ENCODE measurements at regions not wholly inside any gene's neighbourhood (a gene's known extent, or its start where the extent isn't known, plus 50 kb on each side); places are given as distances from the start of the nearest gene placed in this dataset.

DNA sequence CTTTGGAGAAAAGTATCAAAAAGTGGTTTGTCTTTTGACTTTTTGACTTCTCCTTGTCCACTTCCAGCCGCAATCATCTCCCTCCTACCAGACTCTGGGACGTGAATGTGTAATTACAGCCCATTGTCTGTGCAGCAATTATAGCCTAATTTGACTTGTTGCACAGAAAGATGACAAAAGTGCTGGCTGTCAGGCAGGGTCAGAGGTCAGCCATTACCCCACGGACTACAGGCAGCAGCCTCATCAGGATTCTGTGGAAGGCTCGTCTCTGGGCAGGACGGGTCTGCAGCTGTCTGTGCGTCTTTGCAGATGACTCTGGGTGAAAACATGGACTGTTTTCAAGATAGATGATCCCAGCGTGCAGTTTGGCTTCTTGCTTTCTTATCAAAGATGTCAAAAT lies 102.2 kb upstream of the EDNRB start:
- no peak for DNase-seq (ENCODE audit: low read depth)
- in situ Hi-C loops (cut with HindIII; ENCODE audit: low pct_unique_long_range_greater_than_20kb, low sequenced_read_pairs): no loop called here

DNA sequence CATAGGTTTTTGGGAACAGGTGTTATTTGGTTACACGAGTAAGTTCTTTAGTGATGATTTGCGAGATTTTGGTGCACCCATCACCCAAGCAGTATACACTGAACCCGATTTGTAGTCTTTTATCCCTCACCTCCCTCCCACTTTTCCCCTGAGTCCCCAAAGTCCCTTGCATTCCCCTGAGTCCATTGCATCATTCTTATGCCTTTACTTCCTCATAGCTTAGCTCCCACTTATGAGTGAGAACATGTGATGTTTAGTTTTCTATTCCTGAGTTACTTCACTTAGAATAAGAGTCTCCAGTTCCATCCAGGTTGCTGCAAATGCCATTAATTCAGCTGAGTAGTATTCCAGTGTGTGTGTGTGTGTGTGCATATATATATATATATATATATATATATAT lies 97.2 kb upstream of the EDNRB start:
- no peak for DNase-seq (ENCODE audit: low read depth)
- in situ Hi-C loops (cut with HindIII; ENCODE audit: low pct_unique_long_range_greater_than_20kb, low sequenced_read_pairs): no loop called here

DNA sequence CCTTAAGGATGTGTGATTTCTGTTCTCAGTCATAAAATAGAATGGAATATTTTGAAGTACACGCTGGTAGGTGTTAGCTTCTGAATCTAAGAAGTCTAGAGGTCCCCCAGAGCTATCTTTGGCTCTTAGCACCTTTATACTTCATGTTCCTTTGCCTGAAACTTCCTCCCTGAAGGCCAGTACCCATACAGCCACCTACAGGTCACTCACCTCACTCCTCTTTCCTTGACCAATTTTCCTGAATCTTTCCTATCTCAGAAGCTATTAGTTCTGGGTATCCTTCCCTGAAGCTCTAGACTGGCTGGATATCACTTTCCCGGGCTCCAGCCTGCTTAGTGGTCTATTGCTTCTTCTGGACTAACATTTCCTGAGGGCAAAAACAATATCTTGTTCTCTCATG lies 93.4 kb upstream of the EDNRB start:
- DNase-seq (ENCODE audit: low read depth): no peak
- in situ Hi-C loops (cut with HindIII; ENCODE audit: low pct_unique_long_range_greater_than_20kb, low sequenced_read_pairs): no loop called here

- DNase-seq (ENCODE audit: low read depth): no peak
- in situ Hi-C loops (cut with HindIII; ENCODE audit: low pct_unique_long_range_greater_than_20kb, low sequenced_read_pairs): no loop called here
Measured at GRCh38 chr13:78004821-78005220, 86.2 kb upstream of the EDNRB start.

DNA sequence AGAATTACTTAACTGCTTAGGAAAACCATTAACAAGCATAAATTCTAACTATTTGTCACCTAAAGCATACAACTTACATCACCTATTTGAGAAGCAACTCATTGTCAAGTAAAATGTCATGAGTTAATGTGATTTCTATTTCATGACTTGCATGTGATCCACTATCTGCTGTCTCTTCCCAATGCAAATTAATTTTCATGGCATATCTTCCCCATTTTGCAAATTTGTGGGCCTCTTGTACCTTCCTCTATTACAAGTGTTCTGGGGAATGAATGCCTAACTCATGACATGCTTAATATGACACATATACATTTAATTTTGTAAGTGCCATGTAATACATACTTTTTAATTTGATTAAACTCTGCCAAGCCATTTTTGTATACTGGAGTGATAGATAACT lies 81.1 kb upstream of the EDNRB start:
- no peak for DNase-seq (ENCODE audit: low read depth)
- in situ Hi-C loops (cut with HindIII; ENCODE audit: low pct_unique_long_range_greater_than_20kb, low sequenced_read_pairs): no loop called here

- in situ Hi-C loops (cut with HindIII; ENCODE audit: low pct_unique_long_range_greater_than_20kb, low sequenced_read_pairs): no loop called here
- no peak for DNase-seq (ENCODE audit: low read depth)
Measured at GRCh38 chr13:77994166-77994565, 75.5 kb upstream of the EDNRB start.

DNA sequence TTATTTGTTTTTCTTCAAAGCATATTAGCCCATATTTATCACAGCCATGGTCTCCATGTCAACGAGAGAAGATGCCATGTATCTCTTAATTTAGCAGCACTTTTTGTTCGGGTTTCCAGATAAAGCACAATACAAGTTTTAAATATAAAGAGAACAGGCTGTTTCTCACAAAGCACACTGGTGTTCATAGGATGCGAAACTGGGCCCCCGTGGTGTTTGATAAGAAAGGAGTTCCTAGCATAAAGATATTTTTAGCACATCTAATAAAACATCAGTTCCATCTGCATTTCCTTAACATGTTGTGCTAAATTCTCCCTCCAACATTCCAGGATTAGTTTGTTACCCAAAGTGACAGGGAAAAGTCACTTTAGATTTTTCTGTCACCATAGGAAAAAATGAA lies 72.4 kb upstream of the EDNRB start:
- in situ Hi-C loops (cut with HindIII; ENCODE audit: low pct_unique_long_range_greater_than_20kb, low sequenced_read_pairs): no loop called here
- DNase-seq (ENCODE audit: low read depth): no peak

DNA sequence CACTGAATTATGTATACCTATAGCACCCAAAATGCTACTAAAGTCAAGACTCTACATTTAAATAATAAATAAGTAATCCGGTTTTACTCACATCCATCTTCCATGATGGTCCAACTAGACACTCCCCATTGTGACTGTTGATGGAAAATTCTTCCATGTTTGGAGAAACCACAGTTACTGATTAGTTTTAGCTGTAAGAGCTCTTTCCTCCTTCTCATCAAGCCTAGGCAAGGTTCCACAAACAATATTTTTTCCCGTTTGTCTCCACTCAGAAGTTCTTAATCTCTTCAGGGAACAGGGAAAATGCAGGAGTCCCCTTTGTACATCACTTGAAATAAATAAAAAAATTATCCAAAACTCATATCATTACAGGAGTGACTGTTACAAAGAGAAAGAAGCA lies 70.7 kb upstream of the EDNRB start:
- no peak for DNase-seq (ENCODE audit: low read depth)
- in situ Hi-C loops (cut with HindIII; ENCODE audit: low pct_unique_long_range_greater_than_20kb, low sequenced_read_pairs): no loop called here

DNA sequence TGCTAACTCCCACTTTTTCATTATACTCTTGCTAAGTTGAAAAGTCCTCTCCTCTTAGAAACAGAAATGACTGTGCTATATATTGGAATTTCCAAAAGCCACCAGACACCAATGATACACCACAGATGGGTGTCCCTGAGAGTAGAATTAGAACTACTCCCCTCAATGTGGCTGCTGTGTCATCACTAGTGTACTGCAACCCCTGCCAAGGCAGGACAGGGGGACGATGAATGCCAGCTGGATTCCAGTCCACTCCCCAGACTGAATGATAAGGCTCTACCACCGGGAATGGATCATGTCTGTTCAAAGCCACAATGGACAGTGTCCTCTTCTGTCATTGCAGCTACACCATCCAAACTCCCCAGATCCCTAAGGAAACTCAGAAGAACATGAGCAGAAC lies 69.7 kb upstream of the EDNRB start:
- in situ Hi-C loops (cut with HindIII; ENCODE audit: low pct_unique_long_range_greater_than_20kb, low sequenced_read_pairs): no loop called here
- DNase-seq (ENCODE audit: low read depth): no peak

- in situ Hi-C loops (cut with HindIII; ENCODE audit: low pct_unique_long_range_greater_than_20kb, low sequenced_read_pairs): no loop called here
- no peak for DNase-seq (ENCODE audit: low read depth)
Measured at GRCh38 chr13:77986713-77987112, 68.1 kb upstream of the EDNRB start.

DNA sequence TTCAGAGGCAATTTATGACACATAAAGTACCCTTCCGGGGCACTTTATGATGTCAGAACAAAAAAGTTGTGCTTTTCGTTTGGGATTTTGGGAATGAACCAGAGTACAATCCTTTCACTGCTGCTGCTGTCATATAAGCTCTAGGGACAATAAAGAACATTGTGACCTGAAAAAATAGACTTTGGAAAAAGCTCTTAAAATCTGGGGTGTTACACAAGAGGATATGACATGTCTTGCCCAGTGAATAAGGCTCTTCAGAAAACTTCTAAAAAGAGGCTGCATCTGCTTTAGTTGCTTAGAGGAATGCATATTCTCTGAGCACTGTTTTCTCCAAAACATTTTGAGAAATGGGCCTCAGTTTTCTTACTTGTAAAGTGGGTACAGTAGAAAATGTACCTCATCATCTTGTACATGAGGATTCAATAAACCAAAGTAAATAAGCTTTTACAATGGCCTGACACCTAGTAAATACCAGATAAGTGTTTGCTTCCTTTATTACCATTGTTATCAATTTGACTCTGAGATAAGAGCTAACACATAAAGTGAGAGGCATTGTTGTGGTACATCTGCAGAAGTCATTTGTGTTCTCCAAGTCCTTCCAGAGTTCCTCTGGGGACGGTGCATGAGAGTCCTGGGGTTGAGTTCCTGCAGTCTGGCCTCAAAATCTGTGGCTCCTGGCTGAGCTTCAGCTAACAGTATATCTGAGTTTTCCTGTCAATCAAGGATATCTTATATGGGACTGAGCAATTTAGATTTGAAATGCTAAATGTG lies 67.4 kb upstream of the EDNRB start:
- in situ Hi-C loops (cut with HindIII; ENCODE audit: low pct_unique_long_range_greater_than_20kb, low sequenced_read_pairs): no loop called here
- no peak for DNase-seq (ENCODE audit: low read depth)

GRCh38 chr13:77981281-77981881 lies 62.8 kb upstream of the EDNRB start:
- in situ Hi-C loops (cut with HindIII; ENCODE audit: low pct_unique_long_range_greater_than_20kb, low sequenced_read_pairs): no loop called here
- DNase-seq (ENCODE audit: low read depth): no peak

- DNase-seq (ENCODE audit: low read depth): peak; percentile 19
- in situ Hi-C loops (cut with HindIII; ENCODE audit: low pct_unique_long_range_greater_than_20kb, low sequenced_read_pairs): no loop called here
Measured at GRCh38 chr13:77980592-77980991, 62.0 kb upstream of the EDNRB start.

DNA sequence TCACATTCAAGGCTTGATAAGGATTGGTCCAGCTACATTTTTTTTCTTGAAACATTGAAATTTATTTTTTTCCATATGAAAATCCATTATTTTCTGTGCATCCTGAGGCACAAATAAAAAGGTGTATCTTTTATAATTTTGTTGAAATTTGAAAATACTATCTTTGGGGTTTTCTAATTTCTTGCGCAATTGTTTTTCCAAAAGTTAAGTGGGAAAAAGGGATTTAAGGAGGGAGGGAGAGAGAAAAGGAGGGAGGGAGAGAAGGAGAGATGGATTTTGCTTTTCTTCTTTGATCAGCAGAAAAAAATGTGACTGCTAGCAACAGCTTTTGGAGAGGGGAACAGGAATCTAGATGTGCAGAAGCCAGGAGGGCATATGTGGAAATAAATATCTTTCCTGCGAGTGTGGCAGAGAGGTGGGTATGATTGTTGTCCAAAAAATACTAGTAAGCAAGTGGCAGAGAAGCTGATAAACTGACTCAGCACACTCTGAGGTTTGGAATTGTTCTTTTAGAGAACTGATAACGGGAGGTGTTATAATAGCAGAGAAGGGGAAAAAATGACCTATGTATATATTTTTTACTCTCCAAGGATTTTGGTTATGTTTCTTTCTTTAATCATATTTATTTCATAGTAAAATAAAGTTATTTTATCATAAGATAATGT lies 61.2 kb upstream of the EDNRB start:
- no peak for DNase-seq (ENCODE audit: low read depth)
- in situ Hi-C loops (cut with HindIII; ENCODE audit: low pct_unique_long_range_greater_than_20kb, low sequenced_read_pairs): no loop called here

GRCh38 chr13:77975358-77976042 lies 56.9 kb upstream of the EDNRB start:
- in situ Hi-C loops (cut with HindIII; ENCODE audit: low pct_unique_long_range_greater_than_20kb, low sequenced_read_pairs): no loop called here
- DNase-seq (ENCODE audit: low read depth): no peak

DNA sequence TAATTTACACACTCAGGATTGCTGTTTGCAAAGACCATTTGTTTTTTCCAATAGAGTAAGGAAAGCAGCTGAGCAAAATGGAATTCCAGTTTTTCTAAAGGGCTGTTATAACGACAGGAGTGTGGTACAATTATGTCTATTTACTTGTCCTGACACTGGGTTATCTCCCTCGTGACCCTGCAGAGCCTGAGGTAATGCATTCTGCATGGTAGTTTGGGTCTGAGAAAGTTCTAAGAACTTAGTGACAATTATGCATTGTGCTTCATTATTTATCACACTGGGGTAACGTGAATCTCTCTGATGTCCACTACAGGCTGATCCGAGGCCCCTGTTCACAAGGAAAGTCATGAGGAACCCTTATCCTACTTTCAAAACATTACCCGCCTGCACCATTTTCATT lies 50.7 kb upstream of the EDNRB start:
- in situ Hi-C loops (cut with HindIII; ENCODE audit: low pct_unique_long_range_greater_than_20kb, low sequenced_read_pairs): no loop called here
- no peak for DNase-seq (ENCODE audit: low read depth)
